HepG2 (cell line): ENCODE measurements at regions not wholly inside any gene's neighbourhood (a gene's known extent, or its start where the extent isn't known, plus 50 kb on each side); places are given as distances from the start of the nearest gene placed in this dataset.

Source experiments
- ATAC-seq: fragments of 200-7000 bp; cut with Tn5 transposase; 3 replicates; pipeline ENCODE4 v1.9.1; 2020; ENCODE audit warnings: mild to moderate bottlenecking, moderate library complexity
- BruUV-seq: library from RNA; stranded (reverse); fragments of 400-500 nt; replicated peaks from 2 replicates; lab custom pipeline; 2021; lab: Mats Ljungman, UMichigan
- CTCF ChIA-PET: fragments of 300-600 bp; formaldehyde crosslinking; extraction: SDS; loops from one replicate; lab custom pipeline; 2021; ENCODE audit warnings: low total read pairs, inconsistent platforms, low intra/inter-chr PET ratio; lab: Yijun Ruan, JAX
- POLR2A ChIA-PET: fragments of 350-600 bp; sonication (Branson Sonifier 250); formaldehyde crosslinking; loops from one replicate; lab custom pipeline; 2020; ENCODE audit warnings: antibody characterized with exemption, inconsistent platforms; lab: Yijun Ruan, JAX
- DNase-seq: peaks from one replicate; pipeline ENCODE4 v3.0.0-alpha.2; 2015; ENCODE audit warnings: low spot score
- FAIRE-seq: peaks from 3 replicates; lab custom pipeline; 2011; peaks lifted over from hg19 to GRCh38; lab: Jason Lieb, UNC
- H2AFZ ChIP-seq: one replicate; pipeline ENCODE4 v1.6.1; 2011; ENCODE audit warnings: low read length, inconsistent platforms
- H3K27ac ChIP-seq: fragments of 300-600 bp; 3 replicates; pipeline ENCODE4 v1.8.0; 2011; ENCODE audit warnings: mixed run types, mild to moderate bottlenecking, mixed read lengths, low read length, inconsistent platforms; ENCODE audit not compliant: insufficient read depth; ENCODE audit errors: extremely low read length
- H3K27me3 ChIP-seq, 2 experiments: fragments of 200-600 bp in 1 of 2; 2 replicates in 1 of 2; 3 replicates in 1 of 2; pipeline versions ENCODE4 v1.6.0 to v1.8.0; 2011; ENCODE audit warnings: low read length in 2 of 2, mild to moderate bottlenecking in 2 of 2, moderate library complexity in 2 of 2, inconsistent platforms in 1 of 2; ENCODE audit not compliant: insufficient read depth in 2 of 2, control insufficient read depth in 1 of 2
- H3K36me3 ChIP-seq, 2 experiments: fragments of 200-600 bp in 1 of 2; replicated peaks in 1 of 2; 2 replicates in 1 of 2; 3 replicates in 1 of 2; pipeline versions ENCODE4 v1.5.1 to v1.8.0; 2011; ENCODE audit warnings: low read length in 2 of 2, inconsistent platforms in 1 of 2; ENCODE audit not compliant: insufficient read depth in 2 of 2, control insufficient read depth in 1 of 2
- H3K4me1 ChIP-seq: 2 replicates; pipeline ENCODE4 v1.5.1; 2012; ENCODE audit warnings: low read length, inconsistent platforms; ENCODE audit not compliant: insufficient read depth
- H3K4me2 ChIP-seq: 2 replicates; pipeline ENCODE4 v1.6.0; 2011; ENCODE audit warnings: low read depth, low read length, inconsistent platforms
- H3K4me3 ChIP-seq, 3 experiments: fragments of 200-600 bp in 1 of 3; sonication (generic), shearing (Covaris generic) in 1 of 3; replicated peaks in 1 of 3; 2 replicates each; pipeline ENCODE4 v1.5.1; 2011 to 2016; ENCODE audit warnings: low read length in 3 of 3, inconsistent platforms in 2 of 3, low read depth in 2 of 3, mild to moderate bottlenecking in 2 of 3, control low read depth in 1 of 3, mixed read lengths in 1 of 3; ENCODE audit not compliant: insufficient read depth in 1 of 3
- H3K79me2 ChIP-seq: one replicate; pipeline ENCODE4 v1.6.1; 2011; ENCODE audit warnings: low read length, inconsistent platforms; ENCODE audit not compliant: insufficient read depth
- H3K9ac ChIP-seq: 2 replicates; pipeline ENCODE4 v1.6.0; 2011; ENCODE audit warnings: mild to moderate bottlenecking, low read depth, low read length, inconsistent platforms; ENCODE audit not compliant: insufficient read depth
- H3K9me3 ChIP-seq: 2 replicates; pipeline ENCODE4 v1.5.1; 2012; ENCODE audit warnings: mild to moderate bottlenecking, low read length
- H4K20me1 ChIP-seq: 2 replicates; pipeline ENCODE4 v1.6.0; 2011; ENCODE audit warnings: inconsistent platforms, mild to moderate bottlenecking, low read length, moderate library complexity; ENCODE audit not compliant: insufficient read depth
- ATAD3A ChIP-seq: sonication (generic); formaldehyde crosslinking; IDR thresholded peaks from 2 replicates; pipeline ENCODE4 v1.4.0; 2020; ENCODE audit warnings: missing genetic modification reagents
- DNMT3B ChIP-seq: conservative IDR thresholded peaks from 2 replicates; pipeline ENCODE4 v1.6.1; 2016; ENCODE audit warnings: missing biosample characterization, control low read depth
- ELF3 ChIP-seq: IDR thresholded peaks from 2 replicates; pipeline ENCODE4 v1.6.1; 2016; ENCODE audit warnings: missing genetic modification reagents, missing compliant biosample characterization
- KDM5A ChIP-seq: fragments of 200-600 bp; sonication (generic); IDR thresholded peaks from 2 replicates; pipeline ENCODE4 v1.7.0; 2018; ENCODE audit warnings: antibody characterized with exemption, mild to moderate bottlenecking, low read length, borderline replicate concordance
- SIN3A ChIP-seq: IDR thresholded peaks from 2 replicates; pipeline ENCODE4 v1.6.1; 2011; ENCODE audit warnings: low read depth, mild to moderate bottlenecking, control low read depth, low read length, borderline replicate concordance
- SRSF9 ChIP-seq: fragments of 200-400 bp; formaldehyde crosslinking; IDR thresholded peaks from 2 replicates; pipeline ENCODE4 v1.6.1; 2018; ENCODE audit warnings: borderline replicate concordance, mild to moderate bottlenecking, low read depth, low read length; ENCODE audit not compliant: insufficient read depth, poor library complexity, severe bottlenecking
- YEATS4 ChIP-seq: sonication (generic); formaldehyde crosslinking; IDR thresholded peaks from 2 replicates; pipeline ENCODE4 v1.4.0; 2020; ENCODE audit warnings: missing genetic modification reagents, borderline replicate concordance
- ZNF501 ChIP-seq: sonication (generic); formaldehyde crosslinking; IDR thresholded peaks from 2 replicates; pipeline ENCODE4 v1.5.1; 2020; ENCODE audit warnings: mild to moderate bottlenecking, moderate library complexity, missing genetic modification reagents
- ZSCAN25 ChIP-seq: sonication (generic); formaldehyde crosslinking; IDR thresholded peaks from 2 replicates; pipeline ENCODE4 v1.8.0; 2022; ENCODE audit warnings: mild to moderate bottlenecking, missing genetic modification reagents
- WGBS: methylation state at CpG from one replicate; pipeline ENCODE4 v1.1.6; 2017; ENCODE audit warnings: low lambda C conversion rate; 5-methylcytosine and 5-hydroxymethylcytosine counted together
- in situ Hi-C: cut with HindIII; loops from 2 replicates; pipeline ENCODE4 v1.10.0; 2017; ENCODE audit warnings: low pct_unique_long_range_greater_than_20kb; ENCODE audit not compliant: extremely low pct_ligation_motif_present
- intact Hi-C: fragments of 100-400 bp; cut with micrococcal nuclease; formaldehyde crosslinking; loops from one replicate; pipeline ENCODE4 v1.10.0; 2022; ENCODE audit not compliant: unreplicated experiment
- TF ChIP-seq, protein P1 (sequence below): sonication (generic); formaldehyde crosslinking; IDR thresholded peaks from 2 replicates; pipeline ENCODE4 v1.8.0; 2022; ENCODE audit warnings: missing genetic modification reagents, mild to moderate bottlenecking, inconsistent platforms, borderline replicate concordance
- TF ChIP-seq, protein P2 (sequence below): sonication (generic); formaldehyde crosslinking; IDR thresholded peaks from 2 replicates; pipeline ENCODE4 v1.4.0; 2020; ENCODE audit warnings: missing genetic modification reagents; ENCODE audit errors: not compliant biosample characterization
- TF ChIP-seq, protein P3 (sequence below): sonication (generic); formaldehyde crosslinking; IDR thresholded peaks from 2 replicates; pipeline ENCODE4 v1.4.0; 2020; ENCODE audit warnings: missing genetic modification reagents

DNA sequence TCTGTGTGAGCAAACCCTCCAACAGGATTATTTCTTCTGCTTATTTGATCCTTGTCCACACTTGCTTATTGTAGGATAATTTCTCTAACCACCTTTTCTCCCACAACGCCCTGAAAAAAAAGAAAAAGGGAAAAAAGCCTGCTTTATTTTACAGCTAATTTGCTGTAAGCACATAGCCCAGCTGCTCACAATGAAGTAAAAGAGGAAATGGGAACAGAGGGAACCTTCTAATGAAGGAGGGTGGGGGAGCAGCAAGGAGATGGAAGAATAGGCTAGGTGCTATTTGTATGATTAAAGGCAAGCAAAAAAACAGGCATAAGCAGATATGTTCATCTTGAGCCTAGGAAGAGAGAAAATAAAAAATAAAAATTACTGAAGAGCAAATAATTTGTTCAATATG lies 331.6 kb downstream of the TXNL1 start:
- no peaks in the 10 kb centered on the region for H3K79me2 ChIP-seq
- TF ChIP-seq ZSCAN25 (CRISPR knock-in tag) (no peak), DNMT3B (CRISPR knock-in tag) (no peak), KDM5A (no peak), SRSF9 (no peak), ZNF501 (CRISPR knock-in tag) (no peak), ATAD3A (CRISPR knock-in tag) (no peak), ELF3 (CRISPR knock-in tag) (no peak), SIN3A (no peak), YEATS4 (no peak)
- TF ChIP-seq, protein P1, sequence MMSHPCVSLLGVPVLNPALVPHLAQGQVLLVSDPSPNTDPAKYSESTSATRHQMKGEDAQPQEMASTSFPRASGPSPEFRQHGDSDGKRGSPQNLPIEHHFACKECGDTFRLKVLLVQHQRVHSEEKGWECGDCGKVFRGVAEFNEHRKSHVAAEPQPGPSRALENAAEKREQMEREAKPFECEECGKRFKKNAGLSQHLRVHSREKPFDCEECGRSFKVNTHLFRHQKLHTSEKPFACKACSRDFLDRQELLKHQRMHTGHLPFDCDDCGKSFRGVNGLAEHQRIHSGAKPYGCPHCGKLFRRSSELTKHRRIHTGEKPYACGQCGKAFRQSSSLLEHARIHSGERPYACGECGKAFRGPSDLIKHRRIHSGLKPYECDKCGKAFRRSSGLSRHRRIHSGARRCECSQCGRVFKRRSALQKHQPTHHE (CRISPR knock-in tag): no peak
- TF ChIP-seq, protein P2, sequence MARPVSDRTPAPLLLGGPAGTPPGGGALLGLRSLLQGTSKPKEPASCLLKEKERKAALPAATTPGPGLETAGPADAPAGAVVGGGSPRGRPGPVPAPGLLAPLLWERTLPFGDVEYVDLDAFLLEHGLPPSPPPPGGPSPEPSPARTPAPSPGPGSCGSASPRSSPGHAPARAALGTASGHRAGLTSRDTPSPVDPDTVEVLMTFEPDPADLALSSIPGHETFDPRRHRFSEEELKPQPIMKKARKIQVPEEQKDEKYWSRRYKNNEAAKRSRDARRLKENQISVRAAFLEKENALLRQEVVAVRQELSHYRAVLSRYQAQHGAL (CRISPR knock-in tag): no peak
- TF ChIP-seq, protein P3, sequence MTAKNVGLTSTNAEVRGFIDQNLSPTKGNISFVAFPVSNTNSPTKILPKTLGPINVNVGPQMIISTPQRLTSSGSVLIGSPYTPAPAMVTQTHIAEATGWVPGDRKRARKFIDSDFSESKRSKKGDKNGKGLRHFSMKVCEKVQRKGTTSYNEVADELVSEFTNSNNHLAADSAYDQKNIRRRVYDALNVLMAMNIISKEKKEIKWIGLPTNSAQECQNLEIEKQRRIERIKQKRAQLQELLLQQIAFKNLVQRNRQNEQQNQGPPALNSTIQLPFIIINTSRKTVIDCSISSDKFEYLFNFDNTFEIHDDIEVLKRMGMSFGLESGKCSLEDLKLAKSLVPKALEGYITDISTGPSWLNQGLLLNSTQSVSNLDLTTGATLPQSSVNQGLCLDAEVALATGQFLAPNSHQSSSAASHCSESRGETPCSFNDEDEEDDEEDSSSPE (CRISPR knock-in tag): no peak
- TF ChIP-seq, all 625 proteins: peak for 0
- FAIRE-seq (no peak), DNase-seq (no peak), ATAC-seq (no peak)
- Histone ChIP-seq H3K9ac (no peak overlapping the region), H2AFZ (no peak overlapping the region), H3K4me2 (no peak overlapping the region), H3K4me3 (no peak overlapping the region), H3K36me3 (no peaks in the 10 kb centered on the region), H3K27ac (no peak overlapping the region), H3K27me3 (no peaks in the 10 kb centered on the region; a peak in 1 of 5 replicates), H3K9me3 (no peaks in the 10 kb centered on the region), H3K4me1 (no peaks in the 10 kb centered on the region), H4K20me1 (no peaks in the 10 kb centered on the region)
- 0% methylated on average over 1 of the region's 1 CpG for WGBS
- in situ Hi-C loops (no loop called here), intact Hi-C loops (no loop called here)
- POLR2A ChIA-PET: no interaction called here
- CTCF ChIA-PET: no interaction called here
- no TSS peak for BruUV-seq
